ENCODE measurements at regions not wholly inside any gene's neighbourhood (a gene's known extent, or its start where the extent isn't known, plus 50 kb on each side); places are given as distances from the start of the nearest gene placed in this dataset.

DNA sequence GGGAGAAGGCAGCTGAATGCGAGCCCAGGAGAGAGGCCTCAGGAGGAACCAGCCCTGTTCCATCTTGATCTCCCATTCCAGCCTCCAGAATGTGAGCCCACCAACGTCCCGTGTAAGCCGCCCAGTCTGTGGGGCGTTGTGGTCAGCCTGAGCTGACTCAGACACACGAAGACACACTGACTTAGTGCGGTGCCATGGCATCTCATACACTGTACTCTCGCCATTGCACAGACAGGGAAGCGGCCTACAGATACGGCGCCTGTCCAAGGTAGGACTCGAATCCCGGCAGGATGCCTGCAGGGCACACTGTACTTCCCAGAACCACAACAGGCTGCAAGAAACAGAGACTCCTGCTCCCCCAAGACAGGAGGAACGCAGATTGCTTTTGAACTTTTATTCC lies 179.6 kb downstream of the CTTN start:
- Histone ChIP-seq H4K20me1 (ENCODE audit: insufficient read depth, low read length) (no peaks in the 10 kb centered on the region), H3K4me1 (ENCODE audit: insufficient read depth, low read length) (no peaks in the 10 kb centered on the region), H3K27me3 (ENCODE audit: insufficient read depth, low read length) (no peaks in the 10 kb centered on the region), H3K27ac (ENCODE audit: low read depth, low read length) (no peak overlapping the region), H3K4me3 (ENCODE audit: insufficient read depth, low read depth, low read length) (no peak overlapping the region), H2AFZ (ENCODE audit: low read depth, low read length) (no peak overlapping the region), H3K9me3 (ENCODE audit: insufficient read depth, low read depth, low read length) (no peaks in the 10 kb centered on the region), H3K79me2 (ENCODE audit: insufficient read depth, low read length) (no peaks in the 10 kb centered on the region), H3K4me2 (ENCODE audit: low read length) (no peak overlapping the region), H3K9ac (ENCODE audit: low read length) (no peak overlapping the region), H3K36me3 (ENCODE audit: insufficient read depth, low read length) (no peaks in the 10 kb centered on the region)
- Mint-ChIP-seq H3K9me3 (ENCODE audit: unreplicated experiment) (peaks cover 2% of the 10 kb centered on the region), H3K27ac (ENCODE audit: unreplicated experiment) (no peak overlapping the region), H3K27me3 (ENCODE audit: low read depth, unreplicated experiment) (peaks cover 28% of the 10 kb centered on the region), H3K4me1 (ENCODE audit: low read depth, unreplicated experiment) (peaks cover 5% of the 10 kb centered on the region), H3K36me3 (ENCODE audit: low read depth, unreplicated experiment) (no peaks in the 10 kb centered on the region), H3K4me3 (ENCODE audit: unreplicated experiment) (no peak overlapping the region)
- DNase-seq (ENCODE audit: low read depth) (no peak), FAIRE-seq (no peak)
- no peak for TF ChIP-seq EZH2 (IDR thresholded peaks at IDR 0.05; ENCODE audit: insufficient read depth, low read length)
- TF ChIP-seq, protein P1, sequence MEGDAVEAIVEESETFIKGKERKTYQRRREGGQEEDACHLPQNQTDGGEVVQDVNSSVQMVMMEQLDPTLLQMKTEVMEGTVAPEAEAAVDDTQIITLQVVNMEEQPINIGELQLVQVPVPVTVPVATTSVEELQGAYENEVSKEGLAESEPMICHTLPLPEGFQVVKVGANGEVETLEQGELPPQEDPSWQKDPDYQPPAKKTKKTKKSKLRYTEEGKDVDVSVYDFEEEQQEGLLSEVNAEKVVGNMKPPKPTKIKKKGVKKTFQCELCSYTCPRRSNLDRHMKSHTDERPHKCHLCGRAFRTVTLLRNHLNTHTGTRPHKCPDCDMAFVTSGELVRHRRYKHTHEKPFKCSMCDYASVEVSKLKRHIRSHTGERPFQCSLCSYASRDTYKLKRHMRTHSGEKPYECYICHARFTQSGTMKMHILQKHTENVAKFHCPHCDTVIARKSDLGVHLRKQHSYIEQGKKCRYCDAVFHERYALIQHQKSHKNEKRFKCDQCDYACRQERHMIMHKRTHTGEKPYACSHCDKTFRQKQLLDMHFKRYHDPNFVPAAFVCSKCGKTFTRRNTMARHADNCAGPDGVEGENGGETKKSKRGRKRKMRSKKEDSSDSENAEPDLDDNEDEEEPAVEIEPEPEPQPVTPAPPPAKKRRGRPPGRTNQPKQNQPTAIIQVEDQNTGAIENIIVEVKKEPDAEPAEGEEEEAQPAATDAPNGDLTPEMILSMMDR (IDR thresholded peaks at IDR 0.05; ENCODE audit: insufficient read depth, low read depth, low read length), result no peak

DNA sequence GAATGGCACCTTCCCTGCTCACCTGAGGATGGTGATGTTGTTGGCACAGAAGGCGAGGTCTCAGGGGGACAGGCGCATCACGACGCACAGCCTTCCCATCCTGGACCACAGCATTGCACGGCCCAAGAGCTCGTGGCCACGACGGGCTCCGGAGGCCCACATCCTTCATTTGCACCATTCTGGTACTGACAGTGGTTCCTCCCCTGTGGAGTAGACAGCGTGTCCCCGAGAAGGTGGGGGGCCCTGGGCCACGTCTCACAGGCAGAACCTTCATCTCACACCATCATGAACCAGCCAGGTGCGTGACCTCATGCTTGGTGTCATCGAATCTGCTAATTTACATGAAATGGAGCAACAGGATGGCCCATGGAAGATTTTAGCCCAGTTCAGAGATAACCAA lies 180.0 kb downstream of the CTTN start:
- peaks cover 2% of the 10 kb centered on the region for H3K9me3 Mint-ChIP-seq (ENCODE audit: unreplicated experiment)
- H3K4me1 ChIP-seq (ENCODE audit: insufficient read depth, low read length), result no peaks in the 10 kb centered on the region
- peaks cover 32% of the 10 kb centered on the region for H3K27me3 Mint-ChIP-seq (ENCODE audit: low read depth, unreplicated experiment)
- H3K4me3 ChIP-seq (ENCODE audit: insufficient read depth, low read depth, low read length), result no peak overlapping the region
- no peaks in the 10 kb centered on the region for H3K9me3 ChIP-seq (ENCODE audit: insufficient read depth, low read depth, low read length)
- H3K36me3 ChIP-seq (ENCODE audit: insufficient read depth, low read length), result no peaks in the 10 kb centered on the region
- H3K36me3 Mint-ChIP-seq (ENCODE audit: low read depth, unreplicated experiment), result no peaks in the 10 kb centered on the region
- DNase-seq (ENCODE audit: low read depth), result no peak
- H3K9ac ChIP-seq (ENCODE audit: low read length), result no peak overlapping the region
- H4K20me1 ChIP-seq (ENCODE audit: insufficient read depth, low read length), result no peaks in the 10 kb centered on the region
- no peak for FAIRE-seq
- H3K79me2 ChIP-seq (ENCODE audit: insufficient read depth, low read length), result no peaks in the 10 kb centered on the region
- no peak overlapping the region for H3K27ac ChIP-seq (ENCODE audit: low read depth, low read length)
- H3K27me3 ChIP-seq (ENCODE audit: insufficient read depth, low read length), result no peaks in the 10 kb centered on the region
- TF ChIP-seq, protein P1 (IDR thresholded peaks at IDR 0.05; ENCODE audit: insufficient read depth, low read depth, low read length), result no peak
- TF ChIP-seq EZH2 (IDR thresholded peaks at IDR 0.05; ENCODE audit: insufficient read depth, low read length), result no peak
- no peak overlapping the region for H3K4me3 Mint-ChIP-seq (ENCODE audit: unreplicated experiment)
- H3K4me1 Mint-ChIP-seq (ENCODE audit: low read depth, unreplicated experiment), result peaks cover 5% of the 10 kb centered on the region
- no peak overlapping the region for H3K4me2 ChIP-seq (ENCODE audit: low read length)
- H3K27ac Mint-ChIP-seq (ENCODE audit: unreplicated experiment), result no peak overlapping the region
- H2AFZ ChIP-seq (ENCODE audit: low read depth, low read length), result no peak overlapping the region

DNA sequence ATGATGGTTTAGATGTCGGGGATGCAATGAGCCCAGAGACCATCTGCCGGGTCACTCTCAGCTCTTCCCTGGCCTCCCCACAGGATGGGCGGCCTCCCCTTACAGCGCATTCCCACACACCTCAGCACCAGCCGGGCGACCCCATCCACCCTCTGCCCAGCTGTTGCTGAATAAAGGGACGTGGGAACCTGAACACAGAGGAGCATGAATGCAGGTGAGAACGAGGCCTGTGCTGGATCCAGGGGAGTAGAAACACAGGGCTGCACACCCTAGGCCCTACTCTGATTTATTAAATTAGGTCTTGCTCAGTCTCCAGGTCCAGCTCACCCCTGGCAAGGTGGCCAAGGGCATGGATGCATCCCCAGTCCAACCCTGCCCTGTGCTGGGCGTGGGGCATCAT lies 180.5 kb downstream of the CTTN start:
- Histone ChIP-seq H2AFZ (ENCODE audit: low read depth, low read length) (no peak overlapping the region), H3K27me3 (ENCODE audit: insufficient read depth, low read length) (no peaks in the 10 kb centered on the region), H3K4me3 (ENCODE audit: insufficient read depth, low read depth, low read length) (no peak overlapping the region), H3K36me3 (ENCODE audit: insufficient read depth, low read length) (no peaks in the 10 kb centered on the region), H3K4me2 (ENCODE audit: low read length) (no peak overlapping the region), H3K4me1 (ENCODE audit: insufficient read depth, low read length) (no peaks in the 10 kb centered on the region), H3K9ac (ENCODE audit: low read length) (no peak overlapping the region), H4K20me1 (ENCODE audit: insufficient read depth, low read length) (no peaks in the 10 kb centered on the region), H3K27ac (ENCODE audit: low read depth, low read length) (no peak overlapping the region), H3K79me2 (ENCODE audit: insufficient read depth, low read length) (no peaks in the 10 kb centered on the region), H3K9me3 (ENCODE audit: insufficient read depth, low read depth, low read length) (no peaks in the 10 kb centered on the region)
- Mint-ChIP-seq H3K36me3 (ENCODE audit: low read depth, unreplicated experiment) (no peaks in the 10 kb centered on the region), H3K4me3 (ENCODE audit: unreplicated experiment) (no peak overlapping the region), H3K27ac (ENCODE audit: unreplicated experiment) (no peak overlapping the region), H3K9me3 (ENCODE audit: unreplicated experiment) (peaks cover 2% of the 10 kb centered on the region), H3K27me3 (ENCODE audit: low read depth, unreplicated experiment) (peaks cover 37% of the 10 kb centered on the region), H3K4me1 (ENCODE audit: low read depth, unreplicated experiment) (peaks cover 5% of the 10 kb centered on the region)
- FAIRE-seq (no peak), DNase-seq (ENCODE audit: low read depth) (no peak)
- no peak for TF ChIP-seq EZH2 (IDR thresholded peaks at IDR 0.05; ENCODE audit: insufficient read depth, low read length)
- TF ChIP-seq, protein P1 (IDR thresholded peaks at IDR 0.05; ENCODE audit: insufficient read depth, low read depth, low read length), result no peak
